ENCODE measurements at regions not wholly inside any gene's neighbourhood (a gene's known extent, or its start where the extent isn't known, plus 50 kb on each side); places are given as distances from the start of the nearest gene placed in this dataset.
A peak's percentile ranks its signal among the peaks of the same experiment; 100 is the strongest.

DNA sequence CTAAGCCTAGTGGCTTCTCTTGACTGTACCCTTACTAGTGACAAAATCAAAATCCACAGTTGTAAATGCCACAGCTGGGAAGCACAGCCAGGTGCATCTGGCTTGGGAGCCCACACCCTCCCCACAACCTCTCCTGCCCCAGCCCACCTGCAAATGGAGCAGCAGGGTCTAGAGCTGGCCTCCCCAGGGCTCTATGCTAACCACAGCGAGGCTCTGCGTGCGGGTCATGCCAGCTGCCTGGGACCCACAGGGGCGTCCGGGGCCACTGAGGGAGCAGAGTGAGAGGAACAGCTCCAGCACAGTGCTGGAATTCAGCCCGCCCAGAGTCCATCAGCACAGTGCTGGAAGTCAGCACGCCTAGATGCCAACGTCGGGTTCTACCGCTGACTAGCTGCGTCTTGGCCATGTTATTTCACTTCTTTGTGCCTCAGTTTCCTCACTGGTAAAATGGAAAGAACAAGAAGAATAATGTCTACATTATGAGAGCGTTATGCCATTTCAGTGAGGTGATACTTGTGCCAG is 109.1 kb upstream of the ID2 start:
- no peak for DNase-seq (ENCODE audit: low read depth)

DNA sequence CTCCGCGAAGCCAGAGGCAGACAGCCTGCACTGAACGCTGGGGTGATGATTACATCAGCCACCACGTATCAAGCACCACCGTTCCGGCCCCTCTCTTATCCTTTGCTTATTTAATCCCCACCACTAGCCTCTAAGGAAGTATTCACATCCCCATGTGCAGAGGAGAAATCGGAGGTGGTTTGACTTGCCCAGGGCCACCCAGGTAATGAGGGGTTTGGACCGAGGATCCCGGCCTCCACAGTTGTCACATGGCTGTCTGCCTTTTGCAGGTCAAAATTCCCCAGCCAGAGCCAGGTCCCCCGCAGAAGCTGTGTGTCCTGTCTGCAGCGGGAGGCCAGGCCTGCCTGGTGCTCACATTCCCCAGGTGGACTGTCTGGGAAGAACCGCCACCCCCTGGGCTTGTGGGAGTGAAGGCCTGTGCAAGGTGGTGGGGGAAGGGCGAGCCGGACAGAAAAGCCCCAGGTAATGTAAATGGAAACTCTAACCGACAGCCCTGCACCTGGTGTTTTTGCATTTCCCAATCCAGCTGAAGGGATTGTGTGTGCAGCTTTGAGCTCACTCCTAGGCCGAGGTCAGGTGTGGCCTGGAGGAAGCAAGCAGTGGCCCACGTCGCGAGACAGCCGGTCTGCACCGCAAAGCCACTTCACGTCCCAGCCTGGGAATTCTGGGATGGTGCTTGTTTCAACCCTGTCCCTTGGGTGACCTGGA is 108.5 kb upstream of the ID2 start:
- no peak for DNase-seq (ENCODE audit: low read depth)

DNA sequence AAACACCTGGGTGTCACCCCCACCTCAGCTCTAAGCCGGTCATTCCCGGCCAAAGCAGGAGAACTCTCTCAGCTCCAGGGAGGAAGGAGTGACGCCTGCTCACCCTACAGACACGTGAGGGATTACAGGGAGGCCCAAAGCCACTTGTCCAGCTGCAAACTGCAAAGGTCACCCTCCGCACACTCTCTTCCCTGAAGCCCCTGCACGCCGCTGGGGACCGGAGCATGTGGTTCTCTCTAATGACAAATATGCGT is 108.0 kb upstream of the ID2 start:
- no peak for DNase-seq (ENCODE audit: low read depth)

DNA sequence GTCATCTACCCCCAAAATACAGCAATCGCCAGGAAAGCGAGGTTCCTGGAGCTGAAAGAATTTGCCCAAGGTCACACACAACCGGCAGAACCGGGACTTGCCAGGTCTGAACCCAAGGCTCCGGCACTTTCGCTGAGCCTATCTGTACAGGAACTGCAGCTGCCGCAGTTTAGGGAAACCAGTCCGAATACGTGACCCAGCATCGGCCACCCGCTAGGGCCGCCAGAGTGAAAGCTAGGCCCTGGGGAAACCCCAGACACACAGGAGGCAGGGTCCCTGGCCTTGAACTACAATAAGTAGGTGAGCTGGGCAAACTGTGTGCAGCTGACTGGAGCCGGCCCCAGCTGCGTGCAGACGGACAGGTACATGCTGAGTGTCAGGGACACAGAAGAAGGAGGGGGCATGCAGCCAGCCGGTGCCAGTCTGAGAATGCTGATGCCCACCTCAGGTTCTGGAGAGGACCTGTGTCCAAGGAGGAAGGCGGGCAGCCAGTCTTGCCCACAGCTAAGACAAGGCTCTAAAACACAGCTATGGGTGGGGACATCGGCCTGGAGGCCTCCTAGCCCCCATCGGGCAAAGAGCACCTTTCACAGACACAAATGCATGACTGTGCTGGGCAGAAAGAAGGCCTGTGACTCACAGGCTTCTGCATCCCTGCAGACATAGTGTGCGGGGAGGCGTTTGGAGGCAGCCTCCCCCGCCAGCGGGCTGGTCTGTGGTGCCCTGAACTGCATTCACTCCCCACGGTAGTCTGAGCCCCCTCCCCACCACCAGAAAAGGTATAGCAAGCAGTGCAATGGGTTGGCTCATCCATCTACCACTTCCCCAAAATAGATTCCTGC is 107.4 kb upstream of the ID2 start:
- peak; percentile 24 for DNase-seq (ENCODE audit: low read depth)

DNA sequence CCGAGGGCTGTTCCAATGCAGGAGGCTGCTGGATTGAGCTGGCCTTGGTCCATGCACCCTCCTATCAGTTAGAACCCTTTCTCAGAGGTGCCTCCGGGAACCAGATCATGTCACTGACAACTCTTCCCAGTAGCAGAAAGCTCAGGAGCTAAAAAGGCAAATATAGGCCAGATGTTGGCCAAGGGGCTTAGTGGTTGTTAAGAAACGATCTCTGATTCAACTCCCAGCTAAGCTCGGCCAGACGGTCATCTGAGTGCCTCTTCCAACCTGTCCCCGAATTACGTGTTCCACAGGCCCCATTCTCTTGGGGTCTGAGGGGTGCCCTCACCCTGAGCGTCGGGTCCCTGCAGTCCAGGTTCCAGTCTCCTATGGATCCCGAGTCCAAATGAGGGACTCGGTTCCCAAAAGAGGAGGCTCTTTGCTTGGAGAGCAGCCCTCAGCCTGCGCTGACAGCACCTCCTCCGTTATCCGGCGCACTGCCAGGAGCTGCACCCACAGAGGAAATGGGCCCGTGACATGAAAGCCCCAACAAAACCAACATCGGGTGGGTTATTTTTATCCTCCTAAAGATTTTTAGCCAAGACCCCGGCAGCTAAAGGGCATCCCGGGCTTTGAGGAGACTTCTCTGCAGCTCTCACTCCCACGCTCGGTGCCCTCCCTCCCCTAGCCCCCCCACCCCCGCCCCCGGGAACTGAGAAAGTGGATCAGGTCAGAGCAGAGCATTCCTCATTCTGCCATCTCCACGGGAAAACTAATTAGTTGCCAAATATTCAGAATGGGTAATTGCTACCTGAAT is 106.6 kb upstream of the ID2 start:
- DNase-seq (ENCODE audit: low read depth): no peak

DNA sequence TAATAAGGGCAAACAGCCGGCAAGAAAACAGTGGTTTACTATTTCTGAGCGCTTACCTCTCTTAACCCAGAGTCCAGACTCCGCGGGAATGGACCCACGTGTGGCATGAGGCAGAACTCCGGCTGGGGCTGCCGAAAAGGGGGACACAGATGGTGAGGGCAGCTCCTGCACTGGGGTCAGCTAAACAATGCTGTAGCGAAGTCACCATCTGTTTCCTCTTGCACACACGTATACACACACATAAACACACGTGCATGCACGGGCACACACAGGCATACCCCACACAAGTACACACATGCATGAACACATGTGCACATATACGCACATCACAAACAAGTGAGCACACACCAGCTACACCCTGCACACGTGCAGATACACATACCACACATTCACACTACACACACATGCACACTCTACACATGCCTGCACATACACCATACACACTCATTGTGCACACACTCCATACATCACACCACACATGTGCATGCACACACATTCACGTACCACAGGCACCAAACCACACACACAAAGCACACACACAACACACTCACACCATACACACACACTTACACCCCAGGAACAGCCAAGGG is 105.9 kb upstream of the ID2 start:
- DNase-seq (ENCODE audit: low read depth): no peak

DNA sequence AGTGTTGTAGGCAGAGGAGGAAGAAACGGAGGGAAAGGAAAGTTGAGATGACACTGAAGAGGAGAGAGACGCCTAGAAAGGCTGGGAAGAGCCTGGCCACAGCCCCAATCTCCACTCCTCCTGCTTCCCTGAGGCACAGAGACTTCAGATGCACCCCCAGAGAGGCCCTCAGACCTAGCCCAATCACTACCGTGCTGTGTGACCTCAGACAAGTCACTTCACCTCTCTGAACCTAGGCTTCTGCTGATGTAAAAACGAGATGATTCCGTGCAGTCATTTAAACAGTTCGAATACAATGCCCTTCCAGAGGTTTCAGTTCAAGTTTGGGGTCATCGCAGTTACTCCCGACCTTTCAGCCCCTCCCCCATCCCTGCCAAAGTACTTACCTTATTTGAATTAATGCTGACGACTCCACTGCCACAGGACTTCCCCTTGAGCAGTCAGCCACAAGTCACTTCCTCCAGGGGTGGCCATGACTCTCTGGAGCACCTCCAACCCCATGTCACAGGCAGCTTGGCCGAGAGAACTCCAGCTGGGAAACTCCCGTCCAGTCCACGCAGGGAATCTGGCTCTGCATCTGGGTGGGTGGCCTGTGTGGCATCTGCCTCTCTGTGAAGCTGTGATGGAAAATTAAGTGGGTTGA is 105.2 kb upstream of the ID2 start:
- DNase-seq (ENCODE audit: low read depth): peak; percentile 8

DNA sequence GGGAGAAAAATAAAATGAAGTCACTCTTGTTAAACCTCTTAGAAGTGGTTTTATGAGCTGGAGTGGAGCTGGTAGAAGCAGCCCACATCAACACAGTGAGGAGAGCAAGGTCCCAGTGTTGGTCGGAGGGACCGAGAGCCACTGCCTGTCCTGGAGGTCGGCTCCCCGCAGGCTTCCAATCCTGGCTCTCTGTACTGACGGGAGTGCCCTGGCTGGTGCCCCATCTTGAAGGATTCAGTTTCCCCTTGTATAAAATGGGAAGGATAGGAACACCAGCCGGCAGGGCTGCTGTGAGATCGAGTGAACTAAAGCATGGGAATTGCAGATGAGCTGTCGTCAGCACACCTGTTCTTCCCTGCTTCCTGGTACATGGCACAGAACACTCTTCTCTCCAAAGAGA is 104.3 kb upstream of the ID2 start:
- no peak for DNase-seq (ENCODE audit: low read depth)

DNA sequence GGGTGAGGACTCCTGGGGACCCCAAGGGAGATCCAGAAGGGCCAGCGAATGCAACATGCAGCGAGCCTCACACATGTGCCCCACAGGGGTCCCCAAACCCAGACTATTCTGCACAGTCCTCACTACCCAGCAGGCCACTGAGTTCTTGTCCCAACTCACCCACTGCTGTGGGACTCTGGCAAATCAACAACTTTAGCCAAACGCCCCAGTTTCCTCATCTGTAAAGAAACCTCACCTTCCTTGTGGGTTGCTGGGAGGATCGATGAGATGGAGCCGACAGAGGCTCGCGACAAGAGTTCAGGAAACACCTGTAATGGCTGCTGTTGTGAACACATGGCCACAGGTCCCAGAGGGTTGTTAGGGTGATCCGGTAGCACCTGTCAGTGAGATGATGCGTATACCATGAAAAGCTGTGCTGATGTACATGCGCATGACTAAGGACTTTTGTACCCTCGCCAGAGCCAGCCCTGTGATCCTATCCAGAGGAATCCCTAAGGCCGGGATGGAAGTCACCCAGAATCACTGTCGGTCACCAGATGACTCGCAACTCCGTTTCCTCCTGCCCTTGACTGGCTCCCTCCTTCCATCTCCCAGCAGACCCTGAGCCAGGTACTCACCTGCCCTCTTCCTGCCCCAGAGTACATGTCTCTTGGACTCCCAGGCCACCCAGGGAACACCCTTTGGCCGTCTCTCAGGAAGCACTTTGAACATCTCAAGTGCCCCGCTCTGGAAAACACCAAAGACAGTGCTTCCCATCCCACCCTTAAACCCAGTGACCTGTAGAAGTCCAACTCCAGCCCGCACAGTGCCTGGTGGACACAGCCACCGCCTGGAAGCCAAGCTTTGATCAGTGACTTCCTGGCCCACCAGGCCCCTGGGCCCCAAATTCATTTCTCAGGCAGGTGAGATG is 103.3 kb upstream of the ID2 start:
- DNase-seq (ENCODE audit: low read depth): no peak

DNA sequence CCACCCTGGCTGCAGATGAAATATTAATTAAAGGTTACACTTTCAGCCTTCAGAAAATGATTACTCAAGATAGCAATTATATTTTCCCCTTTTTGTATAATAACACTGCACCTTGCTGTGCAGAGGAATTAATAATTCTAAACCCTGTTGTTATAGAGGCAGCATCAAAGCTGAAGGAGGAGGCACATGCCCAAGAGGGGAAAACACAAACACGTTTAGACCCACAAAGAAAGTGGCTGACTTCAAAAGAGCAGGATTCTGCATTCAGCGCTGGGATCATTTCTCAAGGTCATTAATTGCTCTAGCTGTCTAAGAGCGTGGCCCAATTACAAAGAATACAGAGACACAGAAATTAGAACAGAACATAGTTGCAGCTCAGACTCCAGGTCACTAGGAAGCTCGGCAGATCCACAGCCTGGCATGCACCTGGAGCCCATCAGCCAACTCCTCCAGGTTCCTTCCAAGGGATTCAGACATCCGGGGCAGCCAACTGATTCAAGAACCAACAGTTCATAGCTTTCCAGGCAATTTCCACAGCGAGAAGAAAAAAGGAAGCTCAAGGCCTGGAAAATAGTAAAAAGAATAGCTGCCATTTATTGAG is 102.3 kb upstream of the ID2 start:
- DNase-seq (ENCODE audit: low read depth): no peak

DNA sequence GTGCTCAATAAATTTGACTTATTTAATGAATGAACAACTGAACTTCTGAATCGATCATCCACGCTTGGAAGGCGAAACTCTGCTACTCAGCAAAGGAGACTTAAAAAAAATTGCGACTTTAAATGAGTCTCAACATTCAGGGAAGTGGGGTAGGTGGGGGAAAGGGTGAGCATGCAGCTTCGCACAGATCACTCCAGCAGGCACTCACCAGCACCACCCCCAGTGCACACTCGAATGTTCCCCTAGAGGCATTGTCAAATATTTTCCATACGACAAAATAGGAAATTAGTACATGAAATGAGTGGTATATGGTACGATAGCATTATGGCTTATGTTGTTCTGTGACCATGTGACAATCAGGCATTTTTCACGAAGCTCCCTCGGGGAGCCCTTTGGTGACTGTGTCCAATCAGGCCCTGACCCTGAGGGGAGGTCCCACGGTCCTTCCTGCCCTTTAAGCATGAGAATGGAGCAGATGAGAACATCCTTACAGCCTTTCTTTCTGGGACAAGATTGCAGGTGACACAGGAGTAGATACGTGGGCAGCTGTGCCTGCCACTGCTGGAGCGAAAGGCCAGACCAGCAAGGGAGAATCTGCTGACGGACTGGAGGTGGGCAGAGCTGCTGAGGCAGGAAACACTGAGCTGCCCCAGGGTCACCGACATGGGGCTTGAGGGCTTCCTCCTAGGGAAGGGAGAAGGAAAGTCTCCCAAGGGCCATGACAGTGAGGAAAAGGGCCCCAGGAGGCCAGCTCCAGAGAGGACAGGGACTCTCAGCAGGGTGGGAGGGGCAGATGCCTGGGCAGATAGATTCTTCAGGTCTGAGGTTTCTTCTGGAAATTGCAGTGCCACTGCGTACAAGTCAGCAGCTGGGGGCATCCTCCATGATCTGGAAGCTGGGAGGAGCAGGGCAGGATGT is 101.3 kb upstream of the ID2 start:
- DNase-seq (ENCODE audit: low read depth): no peak

DNA sequence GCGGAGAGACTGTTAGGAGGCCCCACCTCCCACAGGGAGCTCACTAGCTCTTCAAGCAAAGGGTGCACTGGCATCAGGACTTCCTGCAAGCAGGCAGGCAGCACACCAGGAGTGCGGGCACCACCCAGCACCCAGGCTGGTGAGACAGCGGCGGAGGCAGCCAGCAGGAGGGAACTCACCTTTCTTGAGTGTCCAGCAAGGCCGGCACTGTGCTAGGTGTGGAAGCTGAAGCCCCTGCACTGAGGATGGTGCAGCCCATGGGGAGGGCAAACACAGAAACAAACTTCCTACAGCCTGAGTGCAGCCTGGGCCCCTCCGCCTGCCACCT is 100.7 kb upstream of the ID2 start:
- no peak for DNase-seq (ENCODE audit: low read depth)

DNA sequence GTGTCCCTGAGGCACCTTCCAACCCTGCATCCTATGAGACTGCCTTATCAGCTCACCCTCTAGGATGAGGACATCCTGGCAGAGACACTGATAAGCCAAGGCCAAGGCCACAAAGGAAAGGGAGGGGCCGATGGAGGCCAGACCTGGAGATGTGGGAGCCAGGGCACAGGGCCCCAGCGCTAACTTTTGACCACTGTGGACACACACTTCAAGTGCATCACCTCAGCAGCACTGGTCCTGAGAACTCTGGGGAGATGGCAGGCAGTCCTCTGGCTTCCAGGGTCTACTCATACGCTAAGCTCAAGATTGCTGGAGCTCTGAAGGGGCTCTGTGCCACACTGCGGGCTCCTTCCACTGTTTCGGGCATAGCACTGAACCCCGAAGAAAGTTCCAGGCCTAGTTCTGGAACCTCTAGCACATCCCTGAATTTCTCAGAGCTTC is 100.2 kb upstream of the ID2 start:
- no peak for DNase-seq (ENCODE audit: low read depth)

DNA sequence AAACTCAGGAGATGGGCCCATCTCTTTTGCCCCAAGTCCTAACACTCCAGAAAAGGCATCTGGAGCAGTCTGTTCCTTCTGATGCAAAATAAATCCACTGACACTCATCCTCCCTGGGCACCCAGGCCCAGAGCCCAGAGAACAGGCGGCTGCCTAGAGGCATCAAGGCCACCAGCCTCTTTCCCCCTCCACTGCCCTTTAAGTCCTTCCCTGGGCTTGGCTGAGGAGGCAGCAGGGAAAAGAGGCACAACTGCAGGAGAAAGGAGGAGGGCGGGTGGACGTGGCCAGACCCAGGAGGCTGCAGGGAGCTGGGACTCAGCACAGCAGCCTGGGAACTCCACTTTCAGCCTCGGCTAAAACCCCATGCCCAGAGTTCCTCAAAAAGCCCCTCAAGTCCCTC is 99.7 kb upstream of the ID2 start:
- no peak for DNase-seq (ENCODE audit: low read depth)

DNA sequence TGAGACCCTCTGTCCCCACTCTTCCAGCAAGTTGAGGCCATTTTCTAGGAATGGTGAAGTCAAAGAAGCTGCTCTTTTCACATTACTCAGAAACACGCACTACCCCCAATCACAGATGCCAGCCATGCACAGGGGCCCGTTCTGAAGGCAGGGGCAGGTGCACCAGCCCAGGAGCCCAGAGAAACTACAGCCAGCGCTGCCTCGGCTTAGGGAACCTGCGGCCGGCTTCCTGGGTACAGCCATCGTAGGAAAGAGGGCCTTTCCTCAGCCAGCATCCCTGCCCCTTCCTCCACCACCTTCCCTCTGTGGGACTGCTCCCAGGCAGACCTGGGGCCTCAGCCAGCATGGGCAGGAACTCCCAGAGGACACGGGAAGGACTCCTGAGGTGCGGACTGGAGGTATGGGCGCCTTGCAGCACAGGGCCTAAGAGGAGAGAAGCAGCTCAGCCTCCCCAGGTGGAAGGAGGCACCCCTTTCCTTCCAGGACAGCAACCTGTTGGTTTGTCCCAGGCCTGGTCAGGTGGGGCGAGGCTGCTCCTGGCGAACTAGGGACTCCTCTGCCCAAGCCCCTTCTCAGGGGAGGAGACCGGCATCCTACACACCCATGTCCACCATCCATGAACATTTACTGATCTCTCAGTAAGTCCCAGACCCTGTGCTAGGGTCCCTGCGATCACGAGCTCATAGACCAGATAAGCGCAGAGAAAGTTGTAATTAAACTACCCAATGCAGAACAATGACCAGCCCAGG is 99.0 kb upstream of the ID2 start:
- no peak for DNase-seq (ENCODE audit: low read depth)

DNA sequence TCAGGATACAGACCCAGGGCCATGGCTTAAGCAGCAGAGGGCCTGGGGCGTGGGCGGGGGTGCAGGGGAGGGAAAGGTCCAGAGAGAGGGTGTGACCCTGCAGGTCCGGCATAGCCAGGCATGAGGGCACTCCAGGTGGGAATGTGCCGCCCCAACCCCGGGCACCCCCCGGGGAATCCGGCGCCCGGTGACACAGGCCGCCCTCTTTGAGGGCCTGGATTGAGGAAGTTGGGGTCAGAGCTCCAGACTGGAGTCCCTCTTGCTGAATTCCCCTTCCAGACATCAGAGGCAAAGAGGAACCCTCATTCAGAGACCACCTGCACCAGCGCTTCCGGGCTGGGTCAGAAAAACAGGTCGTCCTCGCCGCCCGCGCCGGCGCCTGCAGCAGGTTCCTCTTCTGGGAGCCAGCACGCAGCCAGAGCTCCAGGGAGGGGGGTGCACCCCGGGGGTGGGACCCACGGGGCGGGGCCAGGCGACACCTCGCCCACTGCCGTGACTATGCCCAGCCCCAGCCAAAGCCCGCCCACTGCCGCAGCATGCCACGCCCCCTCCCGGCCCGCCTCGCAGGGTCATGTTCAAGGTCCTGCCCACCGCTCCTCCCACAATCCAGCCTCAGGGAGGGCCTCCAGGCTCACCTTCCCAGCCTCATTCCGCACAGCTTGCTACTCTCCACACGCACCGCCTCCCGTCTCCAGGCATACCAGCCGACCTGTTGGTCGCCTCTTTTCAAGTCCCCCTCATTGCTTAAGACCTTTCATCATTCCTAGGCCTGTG is 98.3 kb upstream of the ID2 start:
- DNase-seq (ENCODE audit: low read depth): no peak

DNA sequence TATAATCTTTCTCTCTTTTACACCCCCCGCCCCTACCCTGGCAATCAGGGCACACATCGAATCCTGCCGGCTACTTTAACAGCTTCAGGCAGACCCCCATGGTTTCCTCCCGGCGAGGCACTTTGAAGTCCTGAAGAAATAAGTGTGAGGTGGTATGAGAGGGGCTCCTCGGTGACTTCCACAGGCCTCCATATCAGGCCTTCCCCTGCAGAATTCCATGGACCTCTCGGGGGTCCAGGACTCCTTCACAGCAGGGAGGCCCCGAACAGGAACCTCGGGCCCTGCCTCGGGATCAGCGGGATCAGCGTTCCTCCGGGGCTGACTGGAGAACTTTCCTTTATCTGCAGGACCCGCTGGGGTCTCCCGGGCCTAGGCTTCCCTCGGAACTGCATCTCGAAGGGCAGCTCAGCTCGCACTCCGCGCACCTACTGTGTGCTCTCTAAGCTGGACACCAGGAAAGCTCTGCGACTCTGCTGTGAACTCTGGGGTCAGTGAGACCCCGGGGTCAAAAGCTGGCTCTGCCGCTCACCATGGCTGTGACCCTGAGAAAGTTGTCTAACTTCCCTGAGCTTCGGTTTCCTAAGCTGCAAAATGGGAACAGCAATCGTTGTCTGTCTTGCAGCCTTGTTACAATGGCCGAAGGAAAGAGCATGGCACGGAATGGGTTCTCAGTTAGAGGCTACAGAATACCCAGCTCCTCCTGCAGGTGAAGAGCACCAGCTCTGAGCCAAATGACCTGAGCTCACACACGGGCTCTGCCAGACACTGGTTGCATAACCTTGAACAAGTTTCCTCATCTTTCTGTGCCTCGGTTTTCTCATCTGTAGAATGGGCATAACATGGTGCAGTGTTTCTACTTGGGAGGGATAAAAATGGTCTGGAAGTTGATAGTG is 97.4 kb upstream of the ID2 start:
- DNase-seq (ENCODE audit: low read depth): no peak

Measured in ELR (cell line).